HG03139 (cell line): ENCODE measurements at regions not wholly inside any gene's neighbourhood (a gene's known extent, or its start where the extent isn't known, plus 50 kb on each side); places are given as distances from the start of the nearest gene placed in this dataset.

Experiments
- ATAC-seq: cut with Tn5 transposase; IDR thresholded peaks from one replicate; pipeline ENCODE4 v1.9.1; 2021; ENCODE audit not compliant: unreplicated experiment

DNA sequence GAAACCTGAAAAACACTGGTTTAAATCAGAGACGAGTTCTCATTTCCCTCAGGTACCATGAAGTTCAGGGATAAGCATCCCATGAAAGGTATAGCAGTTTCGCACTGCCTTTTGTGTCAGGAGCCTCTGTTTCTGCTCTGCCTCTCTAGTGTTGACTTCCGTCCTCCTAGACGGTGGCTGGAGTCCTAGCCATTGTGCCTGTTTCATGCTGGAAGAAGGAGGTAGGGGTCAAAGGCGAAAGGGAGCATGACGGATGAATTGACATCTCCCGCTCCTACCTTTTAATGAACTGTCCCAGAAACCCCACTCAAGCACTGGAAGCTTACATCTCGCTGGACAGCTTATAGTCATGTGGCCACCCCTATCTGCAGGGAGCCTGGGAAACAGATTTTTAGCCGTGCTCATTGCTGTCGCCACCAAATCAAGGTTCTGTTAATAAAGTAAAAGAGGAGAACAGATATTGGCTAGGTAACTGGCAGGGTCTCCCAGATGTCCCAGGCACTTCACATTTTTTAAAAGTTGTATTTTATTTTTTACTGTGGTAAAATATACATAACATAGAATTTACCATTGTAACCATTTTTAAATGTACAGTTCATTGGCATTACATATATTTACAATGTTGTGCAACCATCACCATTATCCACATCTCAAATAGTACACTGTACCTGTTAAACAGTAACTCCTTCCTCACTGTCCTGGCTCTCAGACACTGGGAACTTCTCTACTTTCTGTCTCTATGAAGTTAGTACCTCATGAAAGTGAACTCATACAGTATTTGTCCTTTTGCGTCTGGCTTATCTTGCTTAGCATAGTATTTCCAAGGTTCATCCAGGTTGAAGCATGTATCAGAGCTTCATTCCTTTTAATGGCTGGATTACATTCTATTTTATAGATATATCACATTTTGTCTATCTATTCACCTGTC, 55.0 kb upstream of the CTLA4 start:
- no peak for ATAC-seq

- no peak for ATAC-seq
These were observed 53.9 kb upstream of the CTLA4 start for GRCh38 chr2:203813684-203814083.

DNA sequence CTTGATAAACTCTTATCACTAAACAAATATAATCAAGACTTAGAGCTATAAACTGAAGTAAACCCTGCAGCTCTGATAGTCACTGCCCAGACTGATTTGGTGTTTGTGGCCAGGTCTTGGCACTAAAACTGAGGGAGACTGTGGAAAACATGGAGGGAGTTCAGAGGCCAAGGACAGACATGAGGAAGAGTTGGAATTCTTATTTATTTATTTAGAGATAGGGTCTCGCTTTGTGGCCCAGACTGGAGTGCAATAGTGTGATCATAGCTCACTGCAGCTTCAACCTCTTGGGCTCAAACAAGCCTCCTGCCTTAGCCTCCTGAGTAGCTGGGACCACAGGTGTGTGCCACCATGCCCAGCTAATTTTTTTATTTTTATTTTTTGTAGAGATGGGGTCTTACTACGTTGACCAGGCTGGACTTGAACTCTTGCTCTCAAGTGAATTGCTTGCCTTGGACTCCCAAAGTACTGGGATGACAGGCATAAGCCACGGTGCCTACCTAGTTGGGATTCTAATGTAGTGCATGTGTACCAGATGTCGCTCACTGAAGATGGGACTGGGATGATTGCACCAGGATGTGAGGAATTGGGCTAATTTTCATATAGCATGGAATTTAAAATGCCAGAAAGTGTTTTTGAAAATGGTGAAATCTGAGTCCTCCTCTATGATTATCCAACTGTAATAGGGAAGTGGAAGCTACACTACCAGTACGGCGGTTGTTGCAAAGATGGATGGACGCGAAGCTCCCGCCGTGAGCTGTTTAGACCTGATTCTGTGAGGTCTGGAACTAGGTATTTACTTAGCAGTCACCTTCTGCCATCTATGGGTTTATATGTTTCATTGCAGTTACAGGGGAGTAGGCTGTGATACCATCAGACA, 52.7 kb upstream of the CTLA4 start:
- ATAC-seq, result peak; percentile 59

- ATAC-seq, result no peak
These were observed 52.1 kb upstream of the CTLA4 start for GRCh38 chr2:203815541-203815898.

DNA sequence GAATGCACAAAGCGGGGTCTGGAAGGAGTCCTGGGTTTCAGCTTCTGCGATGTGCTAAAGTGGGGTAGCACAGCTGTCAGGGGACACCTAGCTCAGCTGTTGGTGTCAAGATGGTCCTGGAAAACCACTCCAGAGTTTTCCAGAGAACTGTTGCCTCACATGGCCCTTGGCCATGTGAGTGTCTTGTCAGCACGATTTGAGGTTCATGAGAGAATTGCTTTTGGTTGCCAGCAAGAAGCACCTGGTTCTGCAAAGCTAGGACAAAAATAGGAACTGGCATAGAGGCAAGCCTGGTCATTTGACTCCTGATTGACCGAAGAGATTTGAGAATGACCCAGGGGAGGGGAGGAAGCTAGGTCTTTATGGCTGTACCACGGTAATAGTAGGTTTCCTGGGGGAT, 50.4 kb upstream of the CTLA4 start:
- ATAC-seq, result no peak
